ENCODE measurements at regions not wholly inside any gene's neighbourhood (a gene's known extent, or its start where the extent isn't known, plus 50 kb on each side); places are given as distances from the start of the nearest gene placed in this dataset.

DNA sequence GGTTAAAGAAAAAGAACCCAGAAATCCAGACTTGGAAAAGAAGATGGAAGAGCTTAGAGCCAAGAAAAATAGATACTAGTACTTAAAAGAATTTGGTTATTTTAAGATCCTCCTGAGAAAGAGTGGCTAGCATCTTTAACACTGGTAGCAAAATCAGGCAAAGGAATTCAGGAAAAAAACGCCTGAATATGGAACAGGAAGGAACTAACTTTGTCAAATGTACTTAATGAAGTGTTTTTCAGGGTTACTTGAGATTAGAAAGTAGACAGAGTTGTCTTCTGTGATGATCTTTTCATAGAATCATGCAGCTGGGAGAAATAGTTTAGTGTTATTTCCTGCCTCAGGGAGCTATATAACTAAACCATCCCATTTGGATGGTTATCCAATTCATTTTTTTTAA, 50.8 kb upstream of the SASH1 start:
- TF ChIP-seq RAD21 (IDR thresholded peaks at IDR 0.05; ENCODE audit: low read depth) (no peak), TAF1 (IDR thresholded peaks at IDR 0.05; ENCODE audit: low read depth) (no peak), REST (IDR thresholded peaks at IDR 0.05; ENCODE audit: low read depth) (no peak), EP300 (IDR thresholded peaks at IDR 0.05; ENCODE audit: borderline replicate concordance) (no peak), USF1 (IDR thresholded peaks at IDR 0.05) (no peak), EGR1 (IDR thresholded peaks at IDR 0.05) (no peak), TEAD4 (IDR thresholded peaks at IDR 0.05) (no peak), FOXM1 (IDR thresholded peaks at IDR 0.05; ENCODE audit: borderline replicate concordance, low read depth) (no peak)
- TF ChIP-seq, protein P1, sequence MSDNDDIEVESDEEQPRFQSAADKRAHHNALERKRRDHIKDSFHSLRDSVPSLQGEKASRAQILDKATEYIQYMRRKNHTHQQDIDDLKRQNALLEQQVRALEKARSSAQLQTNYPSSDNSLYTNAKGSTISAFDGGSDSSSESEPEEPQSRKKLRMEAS (IDR thresholded peaks at IDR 0.05), result no peak

Measured in Ishikawa (cell line).